ENCODE measurements at regions not wholly inside any gene's neighbourhood (a gene's known extent, or its start where the extent isn't known, plus 50 kb on each side); places are given as distances from the start of the nearest gene placed in this dataset.

DNA sequence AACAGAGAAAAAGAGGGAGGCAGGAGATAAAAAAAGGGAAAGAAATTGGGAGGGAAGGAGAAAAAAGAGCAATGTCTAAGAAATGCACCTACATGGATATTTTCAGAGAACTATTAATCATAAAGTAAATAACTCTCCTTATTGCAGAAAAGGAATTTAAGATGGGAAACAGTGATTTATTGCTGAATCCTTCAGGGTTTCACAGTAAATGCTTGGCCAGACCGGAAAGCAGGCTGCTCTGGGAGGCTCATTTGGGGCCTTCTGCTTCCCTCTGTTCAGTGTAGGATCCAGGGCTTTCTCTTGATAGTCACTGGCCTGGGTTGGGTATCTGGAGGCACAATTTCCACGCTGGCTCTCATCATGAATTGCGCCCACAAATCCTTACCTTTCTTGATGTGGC is 324.3 kb upstream of the SORL1-AS1 start:
- TF ChIP-seq, protein P1, sequence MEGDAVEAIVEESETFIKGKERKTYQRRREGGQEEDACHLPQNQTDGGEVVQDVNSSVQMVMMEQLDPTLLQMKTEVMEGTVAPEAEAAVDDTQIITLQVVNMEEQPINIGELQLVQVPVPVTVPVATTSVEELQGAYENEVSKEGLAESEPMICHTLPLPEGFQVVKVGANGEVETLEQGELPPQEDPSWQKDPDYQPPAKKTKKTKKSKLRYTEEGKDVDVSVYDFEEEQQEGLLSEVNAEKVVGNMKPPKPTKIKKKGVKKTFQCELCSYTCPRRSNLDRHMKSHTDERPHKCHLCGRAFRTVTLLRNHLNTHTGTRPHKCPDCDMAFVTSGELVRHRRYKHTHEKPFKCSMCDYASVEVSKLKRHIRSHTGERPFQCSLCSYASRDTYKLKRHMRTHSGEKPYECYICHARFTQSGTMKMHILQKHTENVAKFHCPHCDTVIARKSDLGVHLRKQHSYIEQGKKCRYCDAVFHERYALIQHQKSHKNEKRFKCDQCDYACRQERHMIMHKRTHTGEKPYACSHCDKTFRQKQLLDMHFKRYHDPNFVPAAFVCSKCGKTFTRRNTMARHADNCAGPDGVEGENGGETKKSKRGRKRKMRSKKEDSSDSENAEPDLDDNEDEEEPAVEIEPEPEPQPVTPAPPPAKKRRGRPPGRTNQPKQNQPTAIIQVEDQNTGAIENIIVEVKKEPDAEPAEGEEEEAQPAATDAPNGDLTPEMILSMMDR (IDR thresholded peaks at IDR 0.05): no peak
- TF ChIP-seq POLR2AphosphoS5 (IDR thresholded peaks at IDR 0.05): no peak

Measured in breast epithelium (tissue), 3 donors.